SK-N-SH treated with all-trans-retinoic acid at 6 μM for 48 hours (cell line): ENCODE measurements at regions not wholly inside any gene's neighbourhood (a gene's known extent, or its start where the extent isn't known, plus 50 kb on each side); places are given as distances from the start of the nearest gene placed in this dataset.

Experiments
- ATAC-seq: fragments of 200-7000 bp; cut with Tn5 transposase; 3 replicates; pipeline ENCODE4 v1.9.1; 2020; ENCODE audit warnings: mild to moderate bottlenecking, moderate library complexity
- ARNTL ChIP-seq: fragments of 450-650 bp; formaldehyde crosslinking; IDR thresholded peaks from 2 replicates; pipeline ENCODE4 v1.5.0; 2020; ENCODE audit warnings: low read depth, mild to moderate bottlenecking, moderate library complexity, borderline replicate concordance
- BACH2 ChIP-seq: fragments of 250-450 bp; sonication (Bioruptor Pico); IDR thresholded peaks from 2 replicates; pipeline ENCODE4 v1.9.0; 2021; ENCODE audit warnings: mild to moderate bottlenecking, borderline replicate concordance
- CSDC2 ChIP-seq: fragments of 250-450 bp; sonication (Bioruptor Pico); IDR thresholded peaks from 2 replicates; pipeline ENCODE4 v1.5.0; 2020; ENCODE audit warnings: mild to moderate bottlenecking, moderate library complexity
- ESRRG ChIP-seq: fragments of 250-450 bp; sonication (Bioruptor Pico); IDR thresholded peaks from 2 replicates; pipeline ENCODE4 v1.6.1; 2021; ENCODE audit warnings: mild to moderate bottlenecking
- GLIS3 ChIP-seq: fragments of 250-450 bp; sonication (Bioruptor Pico); IDR thresholded peaks from 2 replicates; pipeline ENCODE4 v1.5.0; 2020; ENCODE audit warnings: mild to moderate bottlenecking, moderate library complexity
- ISL1 ChIP-seq: fragments of 250-450 bp; sonication (Bioruptor Pico); IDR thresholded peaks from 2 replicates; pipeline ENCODE4 v2.1.2; 2022; ENCODE audit warnings: mild to moderate bottlenecking, moderate library complexity
- OSR1 ChIP-seq: fragments of 250-450 bp; sonication (Bioruptor Pico); IDR thresholded peaks from 2 replicates; pipeline ENCODE4 v1.8.0; 2022; ENCODE audit warnings: moderate library complexity, mild to moderate bottlenecking, inconsistent platforms
- PPARA ChIP-seq: fragments of 250-450 bp; sonication (Bioruptor Pico); IDR thresholded peaks from 2 replicates; pipeline ENCODE4 v1.5.0; 2020; ENCODE audit warnings: mild to moderate bottlenecking, borderline replicate concordance
- RARB ChIP-seq: fragments of 250-450 bp; sonication (Bioruptor Pico); IDR thresholded peaks from 2 replicates; pipeline ENCODE4 v1.8.0; 2021; ENCODE audit warnings: mild to moderate bottlenecking, moderate library complexity
- SNAI2 ChIP-seq: fragments of 250-450 bp; sonication (Bioruptor Pico); IDR thresholded peaks from 2 replicates; pipeline ENCODE4 v1.5.0; 2020; ENCODE audit warnings: mild to moderate bottlenecking, moderate library complexity
- TCF4 ChIP-seq: fragments of 250-450 bp; sonication (Bioruptor Pico); IDR thresholded peaks from 2 replicates; pipeline ENCODE4 v1.8.0; 2021; ENCODE audit warnings: mild to moderate bottlenecking, moderate library complexity, borderline replicate concordance
- TOX ChIP-seq: fragments of 250-450 bp; sonication (Bioruptor Pico); IDR thresholded peaks from 2 replicates; pipeline ENCODE4 v1.8.0; 2021; ENCODE audit warnings: mild to moderate bottlenecking, moderate library complexity, borderline replicate concordance
- ZFP3 ChIP-seq: fragments of 250-450 bp; sonication (Bioruptor Pico); IDR thresholded peaks from 2 replicates; pipeline ENCODE4 v1.5.0; 2020; ENCODE audit warnings: mild to moderate bottlenecking, moderate library complexity
- ZNF70 ChIP-seq: fragments of 450-650 bp; formaldehyde crosslinking; IDR thresholded peaks from 2 replicates; pipeline ENCODE4 v1.5.0; 2020; ENCODE audit warnings: mild to moderate bottlenecking, moderate library complexity
- ZNF8 ChIP-seq: fragments of 450-650 bp; formaldehyde crosslinking; IDR thresholded peaks from 2 replicates; pipeline ENCODE4 v1.5.0; 2020; ENCODE audit warnings: mild to moderate bottlenecking, moderate library complexity
- TF ChIP-seq, protein P1 (sequence below): fragments of 250-450 bp; sonication (Bioruptor Pico); IDR thresholded peaks from 2 replicates; pipeline ENCODE4 v1.8.0; 2020; ENCODE audit warnings: mild to moderate bottlenecking, moderate library complexity, borderline replicate concordance
- TF ChIP-seq, protein P2 (sequence below): fragments of 250-450 bp; sonication (Bioruptor Pico); IDR thresholded peaks from 2 replicates; pipeline ENCODE4 v1.5.1; 2021; ENCODE audit warnings: mild to moderate bottlenecking, moderate library complexity
- TF ChIP-seq, protein P3 (sequence below): fragments of 250-450 bp; sonication (Bioruptor Pico); IDR thresholded peaks from 2 replicates; pipeline ENCODE4 v1.5.0; 2020; ENCODE audit warnings: mild to moderate bottlenecking, moderate library complexity
- TF ChIP-seq, protein P4 (sequence below): fragments of 250-450 bp; sonication (Bioruptor Pico); IDR thresholded peaks from 2 replicates; pipeline ENCODE4 v1.8.0; 2021; ENCODE audit warnings: low read depth, mild to moderate bottlenecking, moderate library complexity, borderline replicate concordance

DNA sequence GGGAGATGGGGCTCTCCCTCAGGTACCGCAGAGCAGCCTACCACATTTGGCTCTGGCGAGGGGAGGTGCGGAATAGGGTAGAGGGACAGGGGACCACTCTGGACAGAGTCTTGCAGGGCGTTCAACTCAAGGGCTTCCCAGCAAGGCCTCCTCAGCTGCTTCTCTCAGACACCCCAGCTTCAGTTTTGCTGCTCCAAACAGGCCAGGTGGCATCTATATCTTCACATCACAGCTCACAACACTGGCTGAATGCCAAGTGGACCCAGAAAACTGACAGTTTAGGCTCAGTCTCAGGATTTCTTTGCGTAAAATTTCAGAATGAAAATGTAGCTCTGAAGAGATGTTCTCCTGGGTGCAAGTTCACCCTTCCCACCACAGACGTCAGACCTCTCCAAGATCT is 592.6 kb upstream of the ADAMTS16 start (continued):
- TF ChIP-seq TCF4 (CRISPR knock-in tag) = no peak

DNA sequence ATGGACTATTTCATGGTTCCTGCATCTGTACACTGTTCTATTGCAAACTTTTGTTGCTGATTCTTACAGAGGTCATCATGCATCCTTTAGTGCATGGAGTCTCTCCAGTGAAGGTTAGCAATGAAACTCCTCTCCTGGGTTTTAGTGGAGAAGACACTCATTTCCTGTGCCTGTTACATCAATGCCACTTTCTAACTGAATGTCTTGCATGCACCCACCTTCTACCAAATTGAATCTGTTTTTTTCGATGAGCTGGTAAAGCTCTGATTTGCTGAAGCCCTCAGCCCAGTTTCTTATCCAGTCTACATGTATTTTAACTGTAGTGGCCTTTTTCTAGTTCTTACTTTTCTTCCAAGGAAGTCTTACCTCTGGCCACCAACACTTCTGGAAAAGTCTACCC is 591.8 kb upstream of the ADAMTS16 start:
- TF ChIP-seq GLIS3 (CRISPR knock-in tag) (no peak), TOX (CRISPR knock-in tag) (no peak), CSDC2 (CRISPR knock-in tag) (no peak), TCF4 (CRISPR knock-in tag) (no peak)
- TF ChIP-seq, protein P1, sequence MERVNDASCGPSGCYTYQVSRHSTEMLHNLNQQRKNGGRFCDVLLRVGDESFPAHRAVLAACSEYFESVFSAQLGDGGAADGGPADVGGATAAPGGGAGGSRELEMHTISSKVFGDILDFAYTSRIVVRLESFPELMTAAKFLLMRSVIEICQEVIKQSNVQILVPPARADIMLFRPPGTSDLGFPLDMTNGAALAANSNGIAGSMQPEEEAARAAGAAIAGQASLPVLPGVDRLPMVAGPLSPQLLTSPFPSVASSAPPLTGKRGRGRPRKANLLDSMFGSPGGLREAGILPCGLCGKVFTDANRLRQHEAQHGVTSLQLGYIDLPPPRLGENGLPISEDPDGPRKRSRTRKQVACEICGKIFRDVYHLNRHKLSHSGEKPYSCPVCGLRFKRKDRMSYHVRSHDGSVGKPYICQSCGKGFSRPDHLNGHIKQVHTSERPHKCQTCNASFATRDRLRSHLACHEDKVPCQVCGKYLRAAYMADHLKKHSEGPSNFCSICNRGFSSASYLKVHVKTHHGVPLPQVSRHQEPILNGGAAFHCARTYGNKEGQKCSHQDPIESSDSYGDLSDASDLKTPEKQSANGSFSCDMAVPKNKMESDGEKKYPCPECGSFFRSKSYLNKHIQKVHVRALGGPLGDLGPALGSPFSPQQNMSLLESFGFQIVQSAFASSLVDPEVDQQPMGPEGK (CRISPR knock-in tag) = no peak
- TF ChIP-seq, all 23 proteins: peak for 0
- ATAC-seq = no peak

DNA sequence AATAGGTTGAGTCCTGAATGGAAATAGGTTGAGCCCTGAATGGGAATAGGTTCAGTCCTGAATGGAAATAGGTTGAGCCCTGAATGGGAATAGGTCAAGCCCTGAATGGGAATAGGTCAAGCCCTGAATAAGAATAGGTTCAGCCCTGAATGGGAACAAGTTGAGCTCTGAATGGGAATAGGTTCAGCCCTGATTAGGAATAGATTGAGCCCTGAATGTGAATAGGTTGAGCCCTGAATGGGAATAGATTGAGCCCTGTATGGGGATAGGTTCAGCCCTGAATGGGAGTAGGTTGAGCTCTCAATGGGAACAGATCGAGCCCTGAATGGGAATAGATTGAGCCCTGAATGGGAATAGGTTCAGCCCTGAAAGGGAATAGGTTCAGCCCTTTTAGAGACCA is 590.8 kb upstream of the ADAMTS16 start:
- no peak for TF ChIP-seq ARNTL
- no peak for TF ChIP-seq PPARA (CRISPR knock-in tag)
- no peak for TF ChIP-seq BACH2 (CRISPR knock-in tag)
- TF ChIP-seq ZFP3 (CRISPR knock-in tag) = no peak
- TF ChIP-seq, protein P1 (CRISPR knock-in tag) = no peak
- no peak for TF ChIP-seq TCF4 (CRISPR knock-in tag)
- no peak for TF ChIP-seq RARB (CRISPR knock-in tag)
- TF ChIP-seq TOX (CRISPR knock-in tag) = no peak
- TF ChIP-seq, protein P2, sequence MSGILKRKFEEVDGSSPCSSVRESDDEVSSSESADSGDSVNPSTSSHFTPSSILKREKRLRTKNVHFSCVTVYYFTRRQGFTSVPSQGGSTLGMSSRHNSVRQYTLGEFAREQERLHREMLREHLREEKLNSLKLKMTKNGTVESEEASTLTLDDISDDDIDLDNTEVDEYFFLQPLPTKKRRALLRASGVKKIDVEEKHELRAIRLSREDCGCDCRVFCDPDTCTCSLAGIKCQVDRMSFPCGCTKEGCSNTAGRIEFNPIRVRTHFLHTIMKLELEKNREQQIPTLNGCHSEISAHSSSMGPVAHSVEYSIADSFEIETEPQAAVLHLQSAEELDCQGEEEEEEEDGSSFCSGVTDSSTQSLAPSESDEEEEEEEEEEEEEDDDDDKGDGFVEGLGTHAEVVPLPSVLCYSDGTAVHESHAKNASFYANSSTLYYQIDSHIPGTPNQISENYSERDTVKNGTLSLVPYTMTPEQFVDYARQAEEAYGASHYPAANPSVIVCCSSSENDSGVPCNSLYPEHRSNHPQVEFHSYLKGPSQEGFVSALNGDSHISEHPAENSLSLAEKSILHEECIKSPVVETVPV (CRISPR knock-in tag) = no peak
- no peak for TF ChIP-seq ESRRG (CRISPR knock-in tag)
- no peak for TF ChIP-seq ZNF70
- no peak for TF ChIP-seq SNAI2
- no peak for ATAC-seq

DNA sequence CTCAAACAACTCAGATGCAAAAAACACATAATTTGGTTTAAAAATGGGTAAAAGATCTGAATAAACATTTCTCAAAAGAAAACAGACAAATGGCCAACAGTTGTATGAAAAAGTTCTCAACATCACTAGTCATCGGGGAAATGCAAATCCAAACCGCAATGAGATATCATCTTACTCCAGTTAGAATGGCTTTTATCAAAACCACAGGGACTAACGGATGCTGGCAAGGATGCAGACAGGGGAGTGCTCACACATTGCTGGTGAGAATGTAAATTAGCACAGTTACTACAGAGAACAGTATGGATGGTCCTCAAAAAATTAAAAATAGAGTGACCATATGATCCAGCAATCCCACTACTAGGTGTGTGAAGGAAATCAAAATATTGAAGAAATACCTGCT is 589.1 kb upstream of the ADAMTS16 start:
- TF ChIP-seq OSR1 (CRISPR knock-in tag) (no peak), ESRRG (CRISPR knock-in tag) (no peak), RARB (CRISPR knock-in tag) (no peak), CSDC2 (CRISPR knock-in tag) (no peak), PPARA (CRISPR knock-in tag) (no peak), ZNF8 (CRISPR knock-in tag) (no peak), GLIS3 (CRISPR knock-in tag) (no peak), ISL1 (CRISPR knock-in tag) (no peak), ARNTL (no peak)
- TF ChIP-seq, protein P3, sequence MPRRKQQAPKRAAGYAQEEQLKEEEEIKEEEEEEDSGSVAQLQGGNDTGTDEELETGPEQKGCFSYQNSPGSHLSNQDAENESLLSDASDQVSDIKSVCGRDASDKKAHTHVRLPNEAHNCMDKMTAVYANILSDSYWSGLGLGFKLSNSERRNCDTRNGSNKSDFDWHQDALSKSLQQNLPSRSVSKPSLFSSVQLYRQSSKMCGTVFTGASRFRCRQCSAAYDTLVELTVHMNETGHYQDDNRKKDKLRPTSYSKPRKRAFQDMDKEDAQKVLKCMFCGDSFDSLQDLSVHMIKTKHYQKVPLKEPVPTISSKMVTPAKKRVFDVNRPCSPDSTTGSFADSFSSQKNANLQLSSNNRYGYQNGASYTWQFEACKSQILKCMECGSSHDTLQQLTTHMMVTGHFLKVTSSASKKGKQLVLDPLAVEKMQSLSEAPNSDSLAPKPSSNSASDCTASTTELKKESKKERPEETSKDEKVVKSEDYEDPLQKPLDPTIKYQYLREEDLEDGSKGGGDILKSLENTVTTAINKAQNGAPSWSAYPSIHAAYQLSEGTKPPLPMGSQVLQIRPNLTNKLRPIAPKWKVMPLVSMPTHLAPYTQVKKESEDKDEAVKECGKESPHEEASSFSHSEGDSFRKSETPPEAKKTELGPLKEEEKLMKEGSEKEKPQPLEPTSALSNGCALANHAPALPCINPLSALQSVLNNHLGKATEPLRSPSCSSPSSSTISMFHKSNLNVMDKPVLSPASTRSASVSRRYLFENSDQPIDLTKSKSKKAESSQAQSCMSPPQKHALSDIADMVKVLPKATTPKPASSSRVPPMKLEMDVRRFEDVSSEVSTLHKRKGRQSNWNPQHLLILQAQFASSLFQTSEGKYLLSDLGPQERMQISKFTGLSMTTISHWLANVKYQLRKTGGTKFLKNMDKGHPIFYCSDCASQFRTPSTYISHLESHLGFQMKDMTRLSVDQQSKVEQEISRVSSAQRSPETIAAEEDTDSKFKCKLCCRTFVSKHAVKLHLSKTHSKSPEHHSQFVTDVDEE (CRISPR knock-in tag) = no peak
- TF ChIP-seq, protein P1 (CRISPR knock-in tag) = no peak
- TF ChIP-seq, protein P4, sequence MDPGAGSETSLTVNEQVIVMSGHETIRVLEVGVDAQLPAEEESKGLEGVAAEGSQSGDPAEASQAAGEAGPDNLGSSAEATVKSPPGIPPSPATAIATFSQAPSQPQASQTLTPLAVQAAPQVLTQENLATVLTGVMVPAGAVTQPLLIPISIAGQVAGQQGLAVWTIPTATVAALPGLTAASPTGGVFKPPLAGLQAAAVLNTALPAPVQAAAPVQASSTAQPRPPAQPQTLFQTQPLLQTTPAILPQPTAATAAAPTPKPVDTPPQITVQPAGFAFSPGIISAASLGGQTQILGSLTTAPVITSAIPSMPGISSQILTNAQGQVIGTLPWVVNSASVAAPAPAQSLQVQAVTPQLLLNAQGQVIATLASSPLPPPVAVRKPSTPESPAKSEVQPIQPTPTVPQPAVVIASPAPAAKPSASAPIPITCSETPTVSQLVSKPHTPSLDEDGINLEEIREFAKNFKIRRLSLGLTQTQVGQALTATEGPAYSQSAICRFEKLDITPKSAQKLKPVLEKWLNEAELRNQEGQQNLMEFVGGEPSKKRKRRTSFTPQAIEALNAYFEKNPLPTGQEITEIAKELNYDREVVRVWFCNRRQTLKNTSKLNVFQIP = no peak
- no peak for ATAC-seq
